HG03342 (cell line): ENCODE measurements at regions not wholly inside any gene's neighbourhood (a gene's known extent, or its start where the extent isn't known, plus 50 kb on each side); places are given as distances from the start of the nearest gene placed in this dataset.
"Not testable (repeated sequence)": the region's sequence is repeated elsewhere in the genome, so short reads cannot be mapped to it uniquely, and the experiment has no call there.

Experiments
- ATAC-seq: cut with Tn5 transposase; IDR thresholded peaks from one replicate; pipeline ENCODE4 v1.9.1; 2021; ENCODE audit warnings: mild to moderate bottlenecking, moderate library complexity; ENCODE audit not compliant: unreplicated experiment

- no peak for ATAC-seq
Measured at GRCh38 chr5:110812639-110813038, 73.8 kb downstream of the SLC25A46 start.

- ATAC-seq, result no peak
Measured at GRCh38 chr5:110815916-110816605, 77.3 kb downstream of the SLC25A46 start.

- no peak for ATAC-seq
Measured at GRCh38 chr5:110817459-110817858, 78.7 kb downstream of the SLC25A46 start.

DNA sequence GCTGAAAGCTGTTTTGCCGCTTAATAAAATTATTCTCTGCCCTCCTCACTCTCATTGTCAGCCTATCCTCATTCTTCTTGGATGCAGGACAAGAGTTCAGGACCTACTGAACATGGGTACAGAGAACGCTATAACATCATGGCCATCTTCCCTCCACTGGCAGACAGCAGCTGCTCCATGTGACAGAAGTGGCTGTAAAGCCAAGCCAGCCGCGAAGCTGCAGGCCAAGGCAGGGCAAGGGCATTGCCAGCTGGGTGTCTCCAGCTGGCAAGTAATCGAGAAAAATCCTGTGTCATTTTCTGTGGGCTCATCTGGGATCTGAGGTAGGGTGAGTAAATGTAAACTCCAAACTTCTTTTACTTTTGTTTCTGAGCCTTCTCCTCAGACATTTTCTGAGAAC lies 84.8 kb downstream of the SLC25A46 start:
- no peak for ATAC-seq

DNA sequence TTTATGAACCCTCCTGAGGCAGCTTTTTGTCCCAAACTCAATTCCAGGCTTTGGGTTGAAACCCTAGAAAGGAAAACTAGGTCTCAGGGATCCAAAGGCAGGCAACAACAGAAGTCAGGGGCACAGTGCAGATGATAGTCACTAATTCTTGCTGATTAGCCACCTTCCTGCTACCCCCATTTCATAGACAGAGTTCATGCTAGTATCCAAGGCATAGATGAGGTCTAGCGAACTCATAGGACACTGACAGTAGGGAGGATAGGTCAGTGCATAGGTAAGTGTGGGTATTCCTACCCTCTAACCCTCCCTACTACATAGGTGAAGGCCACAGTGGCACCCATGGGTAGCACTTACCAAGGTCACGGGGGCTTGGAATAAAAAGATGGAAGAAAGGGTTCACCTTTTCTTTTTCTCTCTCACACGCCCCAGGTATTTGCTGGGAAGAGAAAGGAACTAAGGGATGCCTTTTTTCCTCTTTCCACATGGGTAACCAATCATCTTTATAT lies 86.2 kb downstream of the SLC25A46 start:
- ATAC-seq, result no peak

- ATAC-seq, result peak; percentile 66
Measured at GRCh38 chr5:110832683-110833082, 93.9 kb downstream of the SLC25A46 start.

DNA sequence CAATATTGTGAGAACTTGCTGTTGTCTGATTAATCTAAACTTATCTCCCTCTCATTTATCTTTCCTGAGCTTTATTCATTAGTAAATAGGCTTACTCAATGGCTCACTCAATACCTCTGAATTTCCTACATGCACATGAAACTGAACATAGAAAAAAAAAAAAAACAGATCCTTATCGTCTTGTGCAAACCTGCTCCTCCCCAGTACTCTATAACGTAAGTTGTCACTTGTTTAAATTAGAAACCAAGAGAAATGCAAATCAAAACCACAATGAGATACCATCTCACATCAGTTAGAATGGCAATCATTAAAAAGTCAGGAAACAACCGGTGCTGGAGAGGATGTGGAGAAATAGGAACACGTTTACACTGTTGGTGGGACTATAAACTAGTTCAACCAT lies 96.1 kb downstream of the SLC25A46 start:
- ATAC-seq, result not testable (repeated sequence)

DNA sequence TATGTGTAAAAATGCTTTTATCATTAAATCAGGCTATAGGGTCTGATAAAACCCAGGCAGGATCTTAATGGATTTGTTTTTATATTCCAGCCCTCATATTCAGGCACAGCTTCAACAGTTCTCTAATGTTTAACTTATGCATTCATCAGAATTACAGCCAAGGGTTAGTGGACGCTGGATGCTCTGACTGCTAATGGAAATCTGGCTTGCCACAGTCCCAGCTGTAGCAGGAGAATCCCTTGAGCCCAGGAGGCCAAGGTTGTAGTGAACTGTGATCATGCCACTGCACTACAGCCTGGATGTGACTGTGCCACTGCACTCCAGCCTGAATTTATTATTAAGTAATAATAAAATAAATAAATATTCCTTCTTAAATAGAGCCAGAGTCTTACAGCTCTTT lies 98.0 kb downstream of the SLC25A46 start:
- ATAC-seq, result no peak

DNA sequence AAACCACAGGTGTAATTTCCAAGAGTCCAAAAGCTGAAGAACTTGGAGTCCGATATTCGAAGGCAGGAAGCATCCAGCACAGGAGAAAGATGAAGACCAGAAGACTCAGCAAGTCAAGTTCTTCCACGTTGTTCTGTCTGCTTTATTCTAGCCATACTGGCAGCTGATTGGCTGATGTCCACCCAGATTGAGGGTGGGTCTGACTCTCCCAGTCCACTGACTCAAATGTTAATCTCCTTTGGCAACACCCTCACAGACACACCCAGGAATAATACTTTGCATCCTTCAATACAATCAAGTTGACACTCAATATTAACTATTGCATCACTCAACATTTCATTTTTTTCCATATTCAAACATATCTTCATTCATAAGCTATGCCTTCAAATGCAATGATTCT lies 99.5 kb downstream of the SLC25A46 start:
- ATAC-seq, result not testable (repeated sequence)

GRCh38 chr5:110838961-110839360 lies 100.2 kb downstream of the SLC25A46 start:
- no peak for ATAC-seq

- ATAC-seq, result no peak
Measured at GRCh38 chr5:110840347-110840960, 101.6 kb downstream of the SLC25A46 start.

GRCh38 chr5:110841137-110841536 lies 102.3 kb downstream of the SLC25A46 start:
- no peak for ATAC-seq

GRCh38 chr5:110842948-110843347 lies 104.1 kb downstream of the SLC25A46 start:
- no peak for ATAC-seq

DNA sequence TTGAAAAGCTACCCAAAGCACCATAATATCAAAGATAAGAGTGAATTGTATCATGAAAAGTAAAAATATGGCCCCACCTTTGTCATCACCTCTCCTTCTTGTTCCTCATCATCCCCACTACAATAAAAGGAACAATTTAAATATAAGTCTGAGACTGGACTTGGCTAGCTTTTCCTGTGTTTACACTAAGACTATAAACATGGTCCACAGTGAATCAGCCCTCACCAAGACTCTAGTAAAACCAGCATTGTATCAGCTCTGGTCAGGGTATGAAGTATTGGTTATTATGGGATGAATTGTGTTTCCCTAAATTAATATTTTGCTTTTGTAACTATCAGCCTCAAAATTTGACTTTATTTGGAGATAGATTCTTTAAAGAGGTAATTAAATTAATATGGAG lies 105.4 kb downstream of the SLC25A46 start:
- ATAC-seq, result no peak

DNA sequence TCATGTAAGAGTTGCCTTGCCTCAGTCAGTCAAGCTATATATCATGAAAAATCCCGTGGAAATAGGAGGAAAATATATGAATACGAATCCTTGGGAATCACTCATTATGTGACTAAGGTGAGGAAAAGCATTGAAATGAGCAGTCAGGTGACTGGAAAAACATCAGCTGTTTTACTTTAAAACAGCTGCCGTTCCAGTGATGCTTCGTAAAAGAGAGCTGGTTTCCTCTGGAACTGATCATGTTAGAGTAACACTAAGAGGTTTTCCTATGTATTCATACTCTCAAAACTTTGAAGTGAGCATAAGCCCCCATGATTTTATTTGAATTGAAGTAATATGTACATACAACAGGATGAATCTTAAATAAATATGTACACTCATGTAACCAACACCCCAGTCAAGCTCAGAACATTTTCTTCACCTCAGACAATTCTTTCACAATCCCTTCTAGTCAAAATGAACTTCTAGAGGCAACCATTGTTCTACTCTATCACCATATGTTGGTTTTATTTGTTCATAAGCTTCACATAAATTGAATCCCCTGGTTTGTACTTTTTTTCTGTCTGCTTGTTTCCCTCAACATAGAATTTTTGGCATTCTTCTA lies 107.7 kb downstream of the SLC25A46 start:
- ATAC-seq, result no peak

GRCh38 chr5:110851357-110851756 lies 112.5 kb downstream of the SLC25A46 start:
- ATAC-seq, result no peak

GRCh38 chr5:110852053-110852452 lies 113.2 kb downstream of the SLC25A46 start:
- ATAC-seq, result peak; percentile 98

DNA sequence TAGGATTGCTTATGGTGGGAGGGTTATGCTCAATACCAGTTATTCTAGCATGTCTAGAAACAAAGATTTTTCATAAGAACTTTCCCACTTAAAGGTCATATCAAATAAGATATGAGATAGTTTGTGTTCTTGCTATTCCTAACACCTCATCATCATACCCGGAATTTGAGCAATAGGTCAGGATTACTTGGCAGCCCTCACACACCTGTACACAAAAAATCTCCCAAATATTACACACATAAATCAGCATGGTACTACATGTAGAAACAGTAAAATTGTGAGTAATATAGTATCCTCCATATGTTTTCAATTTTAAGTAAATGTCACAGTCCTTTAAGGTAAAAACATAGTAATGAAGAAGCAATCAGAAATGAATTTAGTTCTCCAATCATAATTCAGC lies 113.7 kb downstream of the SLC25A46 start:
- ATAC-seq, result no peak

DNA sequence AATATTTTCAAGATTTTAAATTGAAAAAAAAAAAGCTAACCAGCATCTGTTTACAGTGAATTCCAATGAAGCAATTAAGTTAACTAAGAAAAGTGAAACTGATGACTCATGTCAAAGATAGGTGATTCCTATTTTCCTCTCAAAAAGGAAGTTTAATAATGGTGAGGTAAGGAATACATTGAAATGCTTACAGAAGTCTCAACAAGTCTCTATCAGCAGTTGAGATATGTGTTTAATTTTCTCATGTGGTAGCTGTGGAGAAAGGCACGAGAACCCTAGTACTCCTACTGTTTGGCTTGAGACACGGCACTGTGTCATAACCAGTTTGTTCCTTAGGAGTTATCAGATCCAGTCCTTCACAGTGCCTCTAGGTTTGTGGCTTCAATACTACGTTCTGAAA lies 114.5 kb downstream of the SLC25A46 start:
- no peak for ATAC-seq

- no peak for ATAC-seq
Measured at GRCh38 chr5:110854200-110854599, 115.4 kb downstream of the SLC25A46 start.

DNA sequence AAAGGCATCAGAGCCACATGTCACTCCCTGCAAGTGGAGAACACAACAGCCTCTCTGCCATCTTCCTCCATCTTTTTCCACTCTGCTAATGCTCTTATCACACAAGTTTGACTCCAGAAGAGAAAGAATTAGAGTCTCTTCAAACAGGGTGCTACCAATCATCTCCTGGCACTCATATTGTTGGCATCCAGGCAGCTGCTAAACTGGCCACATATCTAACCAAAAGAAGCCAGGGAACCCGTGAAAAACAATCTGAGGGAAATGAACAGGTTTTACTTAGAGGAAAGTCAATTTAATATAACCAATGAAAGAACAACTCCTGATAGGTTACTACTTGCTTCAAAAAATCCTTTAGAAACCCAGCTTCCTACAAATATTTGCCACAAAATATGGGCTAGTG lies 117.2 kb downstream of the SLC25A46 start:
- no peak for ATAC-seq
